ENCODE measurements at regions not wholly inside any gene's neighbourhood (a gene's known extent, or its start where the extent isn't known, plus 50 kb on each side); places are given as distances from the start of the nearest gene placed in this dataset.

DNA sequence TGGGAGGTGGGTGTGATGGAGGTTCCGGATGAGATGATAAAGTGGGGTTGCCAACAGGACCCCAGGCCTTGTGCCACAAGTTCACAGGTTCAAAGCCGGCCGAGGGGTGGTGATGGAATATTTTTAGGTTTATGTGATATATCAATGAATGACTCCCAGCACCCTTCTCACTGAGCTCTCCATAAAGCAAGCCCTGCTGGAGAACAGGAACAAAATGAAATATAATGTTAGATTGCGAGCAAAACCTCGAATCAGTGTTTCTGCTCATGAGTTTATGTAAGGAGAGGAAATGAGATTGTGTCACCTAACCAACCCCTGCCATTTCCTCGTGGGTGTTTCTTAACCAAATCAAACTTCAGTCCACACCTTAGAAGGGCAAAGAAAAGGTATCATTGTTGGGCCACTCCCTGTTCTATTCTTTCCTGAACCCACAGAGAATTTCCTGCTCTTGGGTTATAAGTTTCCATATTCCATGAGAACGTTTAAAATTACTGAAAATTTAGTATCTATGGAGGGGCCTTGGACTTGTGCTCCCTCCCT, 192.2 kb upstream of the EXOC2 start:
- H3K36me3 ChIP-seq, result no peaks in the 10 kb centered on the region
- DNase-seq (ENCODE audit: low spot score in 2 of 2), result no peak
- H3K4me1 ChIP-seq, result no peaks in the 10 kb centered on the region
- no peak overlapping the region for H3K27ac ChIP-seq
- intact Hi-C loops (cut with DNase I; ENCODE audit: low total_unique reads), result no loop called here
- no peak overlapping the region for H3K4me3 ChIP-seq
- no peaks in the 10 kb centered on the region for H3K27me3 ChIP-seq
- no peak for TF ChIP-seq POLR2A (IDR thresholded peaks at IDR 0.05)
- no peak for TF ChIP-seq POLR2AphosphoS5 (IDR thresholded peaks at IDR 0.05)
- TF ChIP-seq, protein P1, sequence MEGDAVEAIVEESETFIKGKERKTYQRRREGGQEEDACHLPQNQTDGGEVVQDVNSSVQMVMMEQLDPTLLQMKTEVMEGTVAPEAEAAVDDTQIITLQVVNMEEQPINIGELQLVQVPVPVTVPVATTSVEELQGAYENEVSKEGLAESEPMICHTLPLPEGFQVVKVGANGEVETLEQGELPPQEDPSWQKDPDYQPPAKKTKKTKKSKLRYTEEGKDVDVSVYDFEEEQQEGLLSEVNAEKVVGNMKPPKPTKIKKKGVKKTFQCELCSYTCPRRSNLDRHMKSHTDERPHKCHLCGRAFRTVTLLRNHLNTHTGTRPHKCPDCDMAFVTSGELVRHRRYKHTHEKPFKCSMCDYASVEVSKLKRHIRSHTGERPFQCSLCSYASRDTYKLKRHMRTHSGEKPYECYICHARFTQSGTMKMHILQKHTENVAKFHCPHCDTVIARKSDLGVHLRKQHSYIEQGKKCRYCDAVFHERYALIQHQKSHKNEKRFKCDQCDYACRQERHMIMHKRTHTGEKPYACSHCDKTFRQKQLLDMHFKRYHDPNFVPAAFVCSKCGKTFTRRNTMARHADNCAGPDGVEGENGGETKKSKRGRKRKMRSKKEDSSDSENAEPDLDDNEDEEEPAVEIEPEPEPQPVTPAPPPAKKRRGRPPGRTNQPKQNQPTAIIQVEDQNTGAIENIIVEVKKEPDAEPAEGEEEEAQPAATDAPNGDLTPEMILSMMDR (IDR thresholded peaks at IDR 0.05), result no peak
- H3K9me3 ChIP-seq, result no peaks in the 10 kb centered on the region

DNA sequence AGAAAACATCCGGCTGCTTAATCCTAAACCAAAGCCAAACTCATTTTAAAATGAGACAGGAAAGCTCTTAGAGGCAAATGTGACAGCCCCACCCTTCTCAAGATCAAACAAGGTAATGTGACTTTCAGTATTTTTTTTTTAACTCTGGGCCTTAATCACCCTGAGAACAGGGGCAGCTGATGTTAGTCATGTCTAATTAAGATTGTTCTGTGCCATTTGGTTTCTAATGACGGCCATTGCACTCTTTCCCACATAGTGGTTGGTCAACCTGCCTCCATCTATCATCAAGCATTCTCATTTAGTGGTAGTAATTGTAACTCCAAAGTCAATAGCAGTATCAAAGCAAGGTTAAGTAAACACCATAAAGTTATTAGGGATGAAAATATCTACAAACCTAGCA, 191.6 kb upstream of the EXOC2 start:
- intact Hi-C loops (cut with DNase I; ENCODE audit: low total_unique reads), result no loop called here
- no peak overlapping the region for H3K27ac ChIP-seq
- H3K36me3 ChIP-seq, result no peaks in the 10 kb centered on the region
- DNase-seq (ENCODE audit: low spot score in 2 of 2), result no peak
- no peaks in the 10 kb centered on the region for H3K27me3 ChIP-seq
- H3K4me3 ChIP-seq, result no peak overlapping the region
- no peaks in the 10 kb centered on the region for H3K9me3 ChIP-seq
- TF ChIP-seq, protein P1 (IDR thresholded peaks at IDR 0.05), result no peak
- TF ChIP-seq POLR2AphosphoS5 (IDR thresholded peaks at IDR 0.05), result no peak
- no peaks in the 10 kb centered on the region for H3K4me1 ChIP-seq

DNA sequence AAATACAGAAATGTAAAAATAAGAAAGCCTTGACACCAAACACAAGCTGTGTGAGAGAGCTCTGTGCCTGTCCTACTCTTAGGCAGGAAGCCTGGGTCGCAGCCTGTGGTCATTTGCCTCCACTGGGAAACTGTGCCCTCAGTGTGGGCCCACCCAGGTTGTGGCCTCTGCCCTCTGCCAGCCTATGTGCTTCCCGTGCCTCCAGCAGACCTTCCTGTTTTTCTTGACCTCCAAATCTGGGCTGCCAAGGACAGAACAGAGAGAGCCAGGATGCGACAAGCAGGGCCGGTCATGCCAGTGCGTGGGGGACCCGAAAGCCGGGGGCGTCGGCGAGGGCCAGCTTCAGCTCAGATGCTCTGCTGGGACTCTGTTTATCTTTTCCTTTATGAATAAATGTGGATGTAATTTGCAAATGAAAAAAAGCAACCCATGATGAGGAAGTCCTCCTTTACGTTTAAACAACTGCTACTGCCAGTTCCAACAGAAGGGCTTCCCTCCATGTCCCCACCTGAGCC, 189.2 kb upstream of the EXOC2 start:
- Histone ChIP-seq H3K9me3 (no peaks in the 10 kb centered on the region), H3K36me3 (no peaks in the 10 kb centered on the region), H3K4me1 (no peaks in the 10 kb centered on the region), H3K27me3 (peaks cover 0 to 3% of the 10 kb centered on the region in 2 donors), H3K4me3 (no peak overlapping the region), H3K27ac (no peak overlapping the region)
- no peak for DNase-seq (ENCODE audit: low spot score in 2 of 2)
- TF ChIP-seq POLR2AphosphoS5 (IDR thresholded peaks at IDR 0.05) (no peak), POLR2A (IDR thresholded peaks at IDR 0.05) (no peak)
- TF ChIP-seq, protein P1 (IDR thresholded peaks at IDR 0.05), result no peak
- intact Hi-C loops (cut with DNase I; ENCODE audit: low total_unique reads), result no loop called here

DNA sequence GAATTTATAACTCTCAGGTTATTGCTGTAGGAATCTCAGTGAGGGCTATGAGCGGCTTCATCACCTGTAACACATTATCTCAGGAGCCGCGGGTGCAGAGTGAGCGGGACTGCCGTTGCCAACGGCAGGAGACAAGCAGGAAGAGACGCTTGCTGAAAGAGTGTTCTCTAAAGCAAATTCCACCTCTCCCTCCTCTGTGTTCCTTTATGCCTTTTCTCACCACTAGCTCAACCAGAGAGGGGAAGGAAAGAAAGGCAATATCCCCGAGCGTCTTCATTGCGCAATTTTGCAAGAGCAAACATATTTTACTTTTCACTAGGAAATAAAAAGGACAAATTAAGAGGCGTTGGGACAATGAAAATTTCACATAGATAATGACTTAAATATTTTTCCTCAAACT, 185.2 kb upstream of the EXOC2 start:
- Histone ChIP-seq H3K27ac (no peak overlapping the region), H3K27me3 (peaks cover 0 to 3% of the 10 kb centered on the region in 2 donors), H3K4me1 (no peaks in the 10 kb centered on the region), H3K36me3 (no peaks in the 10 kb centered on the region), H3K9me3 (no peaks in the 10 kb centered on the region), H3K4me3 (no peak overlapping the region)
- DNase-seq (ENCODE audit: low spot score in 2 of 2), result no peak
- intact Hi-C loops (cut with DNase I; ENCODE audit: low total_unique reads), result no loop called here
- no peak for TF ChIP-seq POLR2A (IDR thresholded peaks at IDR 0.05)
- no peak for TF ChIP-seq POLR2AphosphoS5 (IDR thresholded peaks at IDR 0.05)
- TF ChIP-seq, protein P1 (IDR thresholded peaks at IDR 0.05), result no peak

DNA sequence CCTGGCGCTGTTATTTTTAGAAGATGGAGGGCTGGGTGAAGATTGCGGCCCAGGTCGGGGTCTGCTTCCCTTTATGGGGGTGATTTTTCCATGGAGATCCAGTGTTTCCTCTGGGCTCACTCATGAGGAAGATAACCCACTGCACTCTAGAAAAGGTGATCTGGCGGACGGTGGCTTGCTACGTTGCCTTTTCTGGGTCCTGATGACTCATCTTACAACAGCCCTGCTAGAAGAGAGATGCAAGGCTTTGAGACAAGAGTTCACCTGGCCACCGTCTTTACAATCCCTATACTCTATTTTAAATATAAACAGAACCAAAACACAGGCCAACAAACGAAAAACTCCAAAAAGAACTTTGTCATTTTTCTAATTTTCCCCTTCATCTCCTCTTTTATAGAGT, 182.1 kb upstream of the EXOC2 start:
- TF ChIP-seq, protein P1 (IDR thresholded peaks at IDR 0.05), result no peak
- TF ChIP-seq POLR2AphosphoS5 (IDR thresholded peaks at IDR 0.05), result no peak
- no peak for TF ChIP-seq POLR2A (IDR thresholded peaks at IDR 0.05)
- H3K36me3 ChIP-seq, result no peaks in the 10 kb centered on the region
- peaks cover 0 to 3% of the 10 kb centered on the region in 2 donors for H3K27me3 ChIP-seq
- intact Hi-C loops (cut with DNase I; ENCODE audit: low total_unique reads), result no loop called here
- H3K27ac ChIP-seq, result no peak overlapping the region
- no peaks in the 10 kb centered on the region for H3K4me1 ChIP-seq
- no peaks in the 10 kb centered on the region for H3K9me3 ChIP-seq
- no peak for DNase-seq (ENCODE audit: low spot score in 2 of 2)
- H3K4me3 ChIP-seq, result no peak overlapping the region

Measured in breast epithelium (tissue), 4 donors.